ENCODE measurements at regions not wholly inside any gene's neighbourhood (a gene's known extent, or its start where the extent isn't known, plus 50 kb on each side); places are given as distances from the start of the nearest gene placed in this dataset.

- H3K27me3 ChIP-seq (ENCODE audit: control insufficient read depth, insufficient read depth, low read length): no peaks in the 10 kb centered on the region
- no peak overlapping the region for H3K27ac ChIP-seq (ENCODE audit: low read length)
- H3K36me3 ChIP-seq (ENCODE audit: control insufficient read depth, low read depth, low read length): no peaks in the 10 kb centered on the region
- no peak overlapping the region for H3K4me3 ChIP-seq (ENCODE audit: low read length)
- no peak overlapping the region for H3K9ac ChIP-seq (ENCODE audit: low read length)
- no peaks in the 10 kb centered on the region for H3K4me1 ChIP-seq (ENCODE audit: control insufficient read depth, low read depth, low read length)
- no peaks in the 10 kb centered on the region for H3K9me3 ChIP-seq (ENCODE audit: control insufficient read depth, low read depth, low read length)
These were observed 555.2 kb upstream of the SETBP1 start for GRCh38 chr18:44125446-44125845.

- no peaks in the 10 kb centered on the region for H3K4me1 ChIP-seq (ENCODE audit: control insufficient read depth, low read depth, low read length)
- no peaks in the 10 kb centered on the region for H3K9me3 ChIP-seq (ENCODE audit: control insufficient read depth, low read depth, low read length)
- H3K27me3 ChIP-seq (ENCODE audit: control insufficient read depth, insufficient read depth, low read length): no peaks in the 10 kb centered on the region
- no peak overlapping the region for H3K27ac ChIP-seq (ENCODE audit: low read length)
- no peak overlapping the region for H3K4me3 ChIP-seq (ENCODE audit: low read length)
- no peaks in the 10 kb centered on the region for H3K36me3 ChIP-seq (ENCODE audit: control insufficient read depth, low read depth, low read length)
- H3K9ac ChIP-seq (ENCODE audit: low read length): no peak overlapping the region
These were observed 554.1 kb upstream of the SETBP1 start for GRCh38 chr18:44126598-44126997.

- Histone ChIP-seq H3K27me3 (ENCODE audit: control insufficient read depth, insufficient read depth, low read length) (no peaks in the 10 kb centered on the region), H3K4me1 (ENCODE audit: control insufficient read depth, low read depth, low read length) (no peaks in the 10 kb centered on the region), H3K4me3 (ENCODE audit: low read length) (no peak overlapping the region), H3K9me3 (ENCODE audit: control insufficient read depth, low read depth, low read length) (no peaks in the 10 kb centered on the region), H3K36me3 (ENCODE audit: control insufficient read depth, low read depth, low read length) (no peaks in the 10 kb centered on the region), H3K9ac (ENCODE audit: low read length) (no peak overlapping the region), H3K27ac (ENCODE audit: low read length) (no peak overlapping the region)
These were observed 552.3 kb upstream of the SETBP1 start for GRCh38 chr18:44128365-44128764.

- Histone ChIP-seq H3K27ac (ENCODE audit: low read length) (no peak overlapping the region), H3K9me3 (ENCODE audit: control insufficient read depth, low read depth, low read length) (no peaks in the 10 kb centered on the region), H3K9ac (ENCODE audit: low read length) (no peak overlapping the region), H3K36me3 (ENCODE audit: control insufficient read depth, low read depth, low read length) (no peaks in the 10 kb centered on the region), H3K4me1 (ENCODE audit: control insufficient read depth, low read depth, low read length) (no peaks in the 10 kb centered on the region), H3K27me3 (ENCODE audit: control insufficient read depth, insufficient read depth, low read length) (no peaks in the 10 kb centered on the region), H3K4me3 (ENCODE audit: low read length) (no peak overlapping the region)
These were observed 550.2 kb upstream of the SETBP1 start for GRCh38 chr18:44130376-44130942.

GRCh38 chr18:44133483-44133882 is 547.2 kb upstream of the SETBP1 start:
- H3K9ac ChIP-seq (ENCODE audit: low read length): no peak overlapping the region
- H3K36me3 ChIP-seq (ENCODE audit: control insufficient read depth, low read depth, low read length): no peaks in the 10 kb centered on the region
- H3K4me1 ChIP-seq (ENCODE audit: control insufficient read depth, low read depth, low read length): no peaks in the 10 kb centered on the region
- H3K4me3 ChIP-seq (ENCODE audit: low read length): no peak overlapping the region
- no peak overlapping the region for H3K27ac ChIP-seq (ENCODE audit: low read length)
- no peaks in the 10 kb centered on the region for H3K27me3 ChIP-seq (ENCODE audit: control insufficient read depth, insufficient read depth, low read length)
- H3K9me3 ChIP-seq (ENCODE audit: control insufficient read depth, low read depth, low read length): no peaks in the 10 kb centered on the region

GRCh38 chr18:44134447-44134846 is 546.2 kb upstream of the SETBP1 start:
- Histone ChIP-seq H3K9me3 (ENCODE audit: control insufficient read depth, low read depth, low read length) (no peaks in the 10 kb centered on the region), H3K4me3 (ENCODE audit: low read length) (no peak overlapping the region), H3K4me1 (ENCODE audit: control insufficient read depth, low read depth, low read length) (no peaks in the 10 kb centered on the region), H3K27ac (ENCODE audit: low read length) (no peak overlapping the region), H3K9ac (ENCODE audit: low read length) (no peak overlapping the region), H3K27me3 (ENCODE audit: control insufficient read depth, insufficient read depth, low read length) (no peaks in the 10 kb centered on the region), H3K36me3 (ENCODE audit: control insufficient read depth, low read depth, low read length) (no peaks in the 10 kb centered on the region)

GRCh38 chr18:44135741-44136140 is 544.9 kb upstream of the SETBP1 start:
- H3K36me3 ChIP-seq (ENCODE audit: control insufficient read depth, low read depth, low read length): no peaks in the 10 kb centered on the region
- no peaks in the 10 kb centered on the region for H3K4me1 ChIP-seq (ENCODE audit: control insufficient read depth, low read depth, low read length)
- H3K4me3 ChIP-seq (ENCODE audit: low read length): no peak overlapping the region
- H3K9ac ChIP-seq (ENCODE audit: low read length): no peak overlapping the region
- H3K27me3 ChIP-seq (ENCODE audit: control insufficient read depth, insufficient read depth, low read length): no peaks in the 10 kb centered on the region
- no peaks in the 10 kb centered on the region for H3K9me3 ChIP-seq (ENCODE audit: control insufficient read depth, low read depth, low read length)
- H3K27ac ChIP-seq (ENCODE audit: low read length): no peak overlapping the region

GRCh38 chr18:44136326-44136725 is 544.4 kb upstream of the SETBP1 start:
- H3K27ac ChIP-seq (ENCODE audit: low read length): no peak overlapping the region
- no peaks in the 10 kb centered on the region for H3K9me3 ChIP-seq (ENCODE audit: control insufficient read depth, low read depth, low read length)
- no peak overlapping the region for H3K9ac ChIP-seq (ENCODE audit: low read length)
- H3K4me1 ChIP-seq (ENCODE audit: control insufficient read depth, low read depth, low read length): no peaks in the 10 kb centered on the region
- no peaks in the 10 kb centered on the region for H3K27me3 ChIP-seq (ENCODE audit: control insufficient read depth, insufficient read depth, low read length)
- no peak overlapping the region for H3K4me3 ChIP-seq (ENCODE audit: low read length)
- no peaks in the 10 kb centered on the region for H3K36me3 ChIP-seq (ENCODE audit: control insufficient read depth, low read depth, low read length)

GRCh38 chr18:44143072-44143471 is 537.6 kb upstream of the SETBP1 start:
- H3K9me3 ChIP-seq (ENCODE audit: control insufficient read depth, low read depth, low read length): no peaks in the 10 kb centered on the region
- no peak overlapping the region for H3K4me3 ChIP-seq (ENCODE audit: low read length)
- no peaks in the 10 kb centered on the region for H3K27me3 ChIP-seq (ENCODE audit: control insufficient read depth, insufficient read depth, low read length)
- H3K9ac ChIP-seq (ENCODE audit: low read length): no peak overlapping the region
- H3K27ac ChIP-seq (ENCODE audit: low read length): no peak overlapping the region
- no peaks in the 10 kb centered on the region for H3K4me1 ChIP-seq (ENCODE audit: control insufficient read depth, low read depth, low read length)
- H3K36me3 ChIP-seq (ENCODE audit: control insufficient read depth, low read depth, low read length): no peaks in the 10 kb centered on the region

- H3K36me3 ChIP-seq (ENCODE audit: control insufficient read depth, low read depth, low read length): no peaks in the 10 kb centered on the region
- H3K9me3 ChIP-seq (ENCODE audit: control insufficient read depth, low read depth, low read length): no peaks in the 10 kb centered on the region
- no peaks in the 10 kb centered on the region for H3K27me3 ChIP-seq (ENCODE audit: control insufficient read depth, insufficient read depth, low read length)
- H3K27ac ChIP-seq (ENCODE audit: low read length): no peak overlapping the region
- no peak overlapping the region for H3K4me3 ChIP-seq (ENCODE audit: low read length)
- no peak overlapping the region for H3K9ac ChIP-seq (ENCODE audit: low read length)
- H3K4me1 ChIP-seq (ENCODE audit: control insufficient read depth, low read depth, low read length): no peaks in the 10 kb centered on the region
These were observed 531.0 kb upstream of the SETBP1 start for GRCh38 chr18:44149706-44150105.

GRCh38 chr18:44153981-44154380 is 526.7 kb upstream of the SETBP1 start:
- Histone ChIP-seq H3K4me1 (ENCODE audit: control insufficient read depth, low read depth, low read length) (no peaks in the 10 kb centered on the region), H3K4me3 (ENCODE audit: low read length) (no peak overlapping the region), H3K27me3 (ENCODE audit: control insufficient read depth, insufficient read depth, low read length) (no peaks in the 10 kb centered on the region), H3K9ac (ENCODE audit: low read length) (no peak overlapping the region), H3K9me3 (ENCODE audit: control insufficient read depth, low read depth, low read length) (no peaks in the 10 kb centered on the region), H3K27ac (ENCODE audit: low read length) (no peak overlapping the region), H3K36me3 (ENCODE audit: control insufficient read depth, low read depth, low read length) (no peaks in the 10 kb centered on the region)

- H3K27ac ChIP-seq (ENCODE audit: low read length): no peak overlapping the region
These were observed 524.6 kb upstream of the SETBP1 start for GRCh38 chr18:44156126-44156525.

More at GRCh38 chr18:44156126-44156525, 524.6 kb upstream of the SETBP1 start:
- H3K9ac ChIP-seq (ENCODE audit: low read length): no peak overlapping the region
- H3K4me1 ChIP-seq (ENCODE audit: control insufficient read depth, low read depth, low read length): no peaks in the 10 kb centered on the region
- H3K9me3 ChIP-seq (ENCODE audit: control insufficient read depth, low read depth, low read length): no peaks in the 10 kb centered on the region
- H3K4me3 ChIP-seq (ENCODE audit: low read length): no peak overlapping the region
- H3K27me3 ChIP-seq (ENCODE audit: control insufficient read depth, insufficient read depth, low read length): no peaks in the 10 kb centered on the region
- H3K36me3 ChIP-seq (ENCODE audit: control insufficient read depth, low read depth, low read length): no peaks in the 10 kb centered on the region

All from iPS-18a (cell line).